HepG2 (cell line): ENCODE measurements at regions not wholly inside any gene's neighbourhood (a gene's known extent, or its start where the extent isn't known, plus 50 kb on each side); places are given as distances from the start of the nearest gene placed in this dataset.

Source experiments
- CTCF ChIP-seq: sonication (generic); formaldehyde crosslinking; IDR thresholded peaks from 2 replicates; pipeline ENCODE4 v1.5.0; 2020; ENCODE audit warnings: mild to moderate bottlenecking, missing genetic modification reagents, moderate library complexity
- E2F5 ChIP-seq: sonication (generic); formaldehyde crosslinking; conservative IDR thresholded peaks from 2 replicates; pipeline ENCODE4 v1.4.0; 2020; ENCODE audit warnings: missing genetic modification reagents
- IKZF4 ChIP-seq: sonication (generic); formaldehyde crosslinking; IDR thresholded peaks from 2 replicates; pipeline ENCODE4 v1.5.1; 2020; ENCODE audit warnings: borderline replicate concordance, mild to moderate bottlenecking, low read depth, missing genetic modification reagents; ENCODE audit errors: not compliant biosample characterization
- NFIC ChIP-seq: IDR thresholded peaks from 2 replicates; pipeline ENCODE4 v1.6.1; 2012; ENCODE audit warnings: mild to moderate bottlenecking, low read length, inconsistent platforms
- PITX1 ChIP-seq: sonication (generic); formaldehyde crosslinking; IDR thresholded peaks from 2 replicates; pipeline ENCODE4 v1.5.1; 2020; ENCODE audit warnings: mild to moderate bottlenecking, missing genetic modification reagents
- POLR2A ChIP-seq, 2 experiments: IDR thresholded peaks; 2 replicates each; pipeline ENCODE4 v1.6.1; 2011; ENCODE audit warnings: low read depth in 2 of 2, low read length in 2 of 2, mild to moderate bottlenecking in 1 of 2, moderate library complexity in 1 of 2; ENCODE audit not compliant: insufficient read depth in 1 of 2
- ZHX1 ChIP-seq: sonication (generic); formaldehyde crosslinking; IDR thresholded peaks from 2 replicates; pipeline ENCODE4 v1.8.1; 2022; ENCODE audit warnings: low read depth, mild to moderate bottlenecking, missing genetic modification reagents
- ZNF646 ChIP-seq: sonication (generic); formaldehyde crosslinking; IDR thresholded peaks from 2 replicates; pipeline ENCODE4 v1.9.0; 2021; ENCODE audit warnings: mild to moderate bottlenecking, missing genetic modification reagents
- ZSCAN20 ChIP-seq: sonication (generic); formaldehyde crosslinking; IDR thresholded peaks from 2 replicates; pipeline ENCODE4 v1.4.0; 2020; ENCODE audit warnings: missing genetic modification reagents, mild to moderate bottlenecking, borderline replicate concordance

- no peak for TF ChIP-seq NFIC
- no peak for TF ChIP-seq POLR2A (IDR thresholded peaks at IDR 0.05; ENCODE audit: insufficient read depth in 1 of 2, low read depth in 2 of 2, low read length in 2 of 2)
- TF ChIP-seq CTCF (CRISPR knock-in tag), result no peak
- TF ChIP-seq ZSCAN20, result no peak
- no peak for TF ChIP-seq ZHX1
- TF ChIP-seq IKZF4 (CRISPR knock-in tag), result no peak
- no peak for TF ChIP-seq PITX1 (CRISPR knock-in tag)
- no peak for TF ChIP-seq ZNF646 (CRISPR knock-in tag)
- TF ChIP-seq E2F5 (CRISPR knock-in tag), result no peak
Measured at GRCh38 chr11:24357620-24358410, 139.0 kb upstream of the LUZP2 start.
